ENCODE measurements at regions not wholly inside any gene's neighbourhood (a gene's known extent, or its start where the extent isn't known, plus 50 kb on each side); places are given as distances from the start of the nearest gene placed in this dataset.

GRCh38 chr1:38570657-38570975 is 289.0 kb downstream of the RRAGC start:
- no peak for FAIRE-seq
- dilution Hi-C loops (cut with MboI; ENCODE audit: extremely low pct_ligation_motif_present, low sequenced_read_pairs), result no loop called here
- no peaks in the 10 kb centered on the region for H3K36me3 ChIP-seq (ENCODE audit: control insufficient read depth in 2 of 2, extremely low read depth in 1 of 2, insufficient read depth in 2 of 2, low read length in 2 of 2)

More at GRCh38 chr1:38570657-38570975, 289.0 kb downstream of the RRAGC start:
- intact Hi-C loops (cut with micrococcal nuclease), result no loop called here
- TF ChIP-seq POLR2AphosphoS5 (IDR thresholded peaks at IDR 0.05; ENCODE audit: insufficient read depth, low read depth, low read length), result no peak
- TF ChIP-seq EZH2 (IDR thresholded peaks at IDR 0.05; ENCODE audit: borderline replicate concordance, low read depth, low read length, severe bottlenecking), result no peak
- TF ChIP-seq CTCF (IDR thresholded peaks at IDR 0.05; ENCODE audit: extremely low read depth in 1 of 2, insufficient read depth in 1 of 2, low read depth in 1 of 2, low read length in 2 of 2), result no peak
- TF ChIP-seq POLR2A (IDR thresholded peaks at IDR 0.05; ENCODE audit: low read depth, low read length), result no peak
- no peak for TF ChIP-seq FOS (IDR thresholded peaks at IDR 0.05; ENCODE audit: borderline replicate concordance, insufficient read depth, low read length)
- H3K9me3 ChIP-seq (replicated peaks; ENCODE audit: control insufficient read depth, insufficient read depth, low read length), result no peaks in the 10 kb centered on the region
- POLR2A ChIA-PET, result no interaction called here
- CTCF ChIA-PET, result no interaction called here
- no peak overlapping the region for H3K27ac ChIP-seq (ENCODE audit: insufficient read depth, low read depth, low read length)
- no TSS peak for BruUV-seq (replicated peaks)
- no peaks in the 10 kb centered on the region for H4K20me1 ChIP-seq (replicated peaks; ENCODE audit: control insufficient read depth, extremely low read depth, insufficient read depth, low read length)
- no peak overlapping the region for H3K4me2 ChIP-seq (ENCODE audit: insufficient read depth, low read length)
- no peak overlapping the region for H2AFZ ChIP-seq (ENCODE audit: low read depth, low read length)
- no peak for DNase-seq (ENCODE audit: low read depth, low spot score)
- H3K9ac ChIP-seq (replicated peaks; ENCODE audit: extremely low read depth, insufficient read depth, low read length), result no peak overlapping the region
- no peaks in the 10 kb centered on the region for H3K27me3 ChIP-seq (ENCODE audit: control insufficient read depth in 2 of 2, insufficient read depth in 2 of 2, low read length in 2 of 2)
- no peak overlapping the region for H3K4me3 ChIP-seq (replicated peaks in 1 of 3; ENCODE audit: insufficient read depth in 1 of 3, low read depth in 1 of 3, low read length in 3 of 3)
- H3K4me1 ChIP-seq (ENCODE audit: control insufficient read depth, extremely low read depth, insufficient read depth, low read length), result no peaks in the 10 kb centered on the region
- H3K79me2 ChIP-seq (ENCODE audit: control insufficient read depth, insufficient read depth, low read length), result no peaks in the 10 kb centered on the region
- H3K9me1 ChIP-seq (replicated peaks; ENCODE audit: control insufficient read depth, extremely low read depth, insufficient read depth, low read length), result no peaks in the 10 kb centered on the region
